Myocyte (in vitro differentiated cells): ENCODE measurements at regions not wholly inside any gene's neighbourhood (a gene's known extent, or its start where the extent isn't known, plus 50 kb on each side); places are given as distances from the start of the nearest gene placed in this dataset.

Experiments
- DNase-seq: peaks from one replicate; pipeline ENCODE4 v3.0.0-alpha.2; 2012; ENCODE audit warnings: low read depth

DNA sequence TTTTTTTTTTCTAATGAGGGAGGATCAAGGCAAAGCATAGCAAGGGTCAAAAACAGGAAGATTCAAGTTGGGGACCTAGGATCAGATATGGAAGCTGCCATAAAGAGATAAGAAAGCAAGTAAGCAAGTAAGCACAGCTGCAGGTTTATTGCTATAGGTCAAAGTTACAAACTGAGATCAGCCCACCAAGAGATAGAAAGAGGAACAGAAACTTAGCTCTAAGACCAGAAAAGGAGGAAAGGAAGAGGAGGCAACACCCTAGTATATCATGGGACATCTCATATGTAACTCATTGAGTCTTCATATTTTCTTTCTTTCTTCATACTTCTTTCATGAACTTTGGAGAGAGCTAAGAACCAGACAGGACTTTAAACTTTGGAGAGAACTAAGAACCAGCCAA is 295.9 kb upstream of the CRIM1 start:
- DNase-seq: no peak

- DNase-seq: no peak
Measured at GRCh38 chr2:36058953-36059352, 296.6 kb upstream of the CRIM1 start.

DNA sequence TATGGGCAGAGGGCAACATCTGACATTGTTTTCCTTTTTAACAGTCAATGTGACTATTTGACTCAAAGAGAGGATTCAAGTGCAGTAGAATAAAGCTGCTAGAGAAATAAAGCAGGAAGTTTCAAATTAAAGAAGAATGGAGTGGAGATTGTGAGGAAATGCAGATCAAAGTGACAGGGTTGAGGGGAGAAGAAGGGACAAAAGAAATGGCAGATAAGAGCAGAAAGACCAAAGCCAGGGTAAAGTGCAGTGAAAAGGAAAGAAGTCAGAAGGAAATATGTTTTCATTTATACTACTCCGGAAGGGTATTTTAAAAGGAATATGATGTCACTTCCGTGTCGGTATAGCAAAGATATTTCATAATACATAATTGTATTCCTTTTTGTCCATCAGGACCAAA is 297.5 kb upstream of the CRIM1 start:
- DNase-seq: no peak

GRCh38 chr2:36052819-36053218 is 302.8 kb upstream of the CRIM1 start:
- DNase-seq: no peak

DNA sequence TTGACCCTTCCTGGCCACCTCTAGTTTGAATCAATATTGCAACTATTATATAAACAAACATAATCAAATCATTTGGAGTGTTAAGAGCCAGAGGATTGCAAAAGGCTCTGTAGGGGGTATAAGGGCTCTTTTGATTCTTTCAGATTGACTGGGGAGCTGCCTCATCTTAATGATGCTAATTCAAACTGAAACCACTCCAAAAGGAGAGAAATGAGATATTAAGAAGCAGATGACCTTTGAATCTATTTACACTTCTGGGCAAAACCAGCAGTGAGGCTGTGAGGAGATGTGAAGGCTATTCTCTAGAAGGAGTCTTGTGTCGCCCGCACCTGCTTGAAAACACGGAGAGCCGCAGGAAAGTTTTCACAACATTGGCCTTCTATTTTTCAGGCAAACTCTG is 311.2 kb upstream of the CRIM1 start:
- DNase-seq: no peak

- no peak for DNase-seq
Measured at GRCh38 chr2:36035137-36035536, 320.4 kb upstream of the CRIM1 start.

DNA sequence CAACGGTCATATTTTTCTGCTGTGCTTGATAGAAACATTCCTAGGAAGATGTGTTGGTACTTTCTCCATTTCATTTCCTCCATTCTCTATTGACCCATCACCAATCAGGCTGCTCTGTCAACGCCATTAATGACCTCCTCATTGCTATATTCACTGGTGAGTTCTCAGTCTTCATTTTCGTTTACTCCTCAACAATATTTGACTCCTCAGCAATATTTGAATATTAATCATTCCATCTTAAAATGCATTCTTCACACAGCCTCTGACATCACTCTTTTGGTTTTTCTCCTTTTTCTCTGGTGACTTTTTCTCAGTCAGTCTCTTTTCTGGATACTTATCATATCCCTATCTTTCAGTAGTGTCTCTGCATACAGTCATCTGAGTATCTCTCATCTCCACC is 323.5 kb upstream of the CRIM1 start:
- no peak for DNase-seq

- DNase-seq: no peak
Measured at GRCh38 chr2:36031471-36031870, 324.1 kb upstream of the CRIM1 start.

GRCh38 chr2:36027616-36028015 is 328.0 kb upstream of the CRIM1 start:
- DNase-seq: no peak

DNA sequence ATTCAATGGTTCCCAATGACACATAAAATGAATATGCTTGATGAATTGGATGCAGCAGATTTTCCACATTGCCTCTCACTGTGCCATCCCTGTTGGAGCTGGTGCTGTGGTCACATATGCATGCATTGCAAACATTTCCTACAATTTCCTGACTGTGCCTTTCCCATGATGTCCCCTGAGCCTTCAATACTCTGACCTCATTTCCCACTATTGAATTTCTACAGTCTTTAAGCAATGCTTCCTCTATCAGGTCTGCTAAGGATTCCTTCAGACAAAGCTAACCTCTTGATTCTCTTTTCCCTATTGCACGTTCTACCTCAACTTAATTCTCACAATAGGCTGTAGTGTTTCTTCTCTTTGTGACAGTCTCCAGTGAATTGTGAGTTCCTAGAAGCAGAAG is 342.5 kb upstream of the CRIM1 start:
- DNase-seq: no peak

GRCh38 chr2:36006444-36006843 is 349.1 kb upstream of the CRIM1 start:
- DNase-seq: no peak

DNA sequence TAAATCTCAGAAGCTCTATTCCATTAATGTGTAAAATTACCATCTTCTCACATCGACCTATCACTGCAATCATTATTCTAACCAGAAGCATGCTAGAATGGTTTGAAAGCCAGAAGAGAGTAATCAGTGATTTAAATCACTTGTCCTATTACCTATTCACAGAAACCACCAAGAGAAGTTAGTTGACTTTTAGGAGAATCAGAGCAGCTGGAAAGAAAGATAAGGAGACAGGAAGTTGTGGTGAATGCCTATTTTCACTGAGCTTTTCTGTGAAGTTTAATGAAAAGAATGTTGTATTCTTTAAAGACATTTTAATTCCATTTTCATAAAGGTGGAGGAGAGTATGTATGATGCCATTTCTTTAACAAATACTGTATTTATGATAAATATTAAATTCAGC is 352.6 kb upstream of the CRIM1 start:
- no peak for DNase-seq

- no peak for DNase-seq
Measured at GRCh38 chr2:35997488-35997887, 358.1 kb upstream of the CRIM1 start.

DNA sequence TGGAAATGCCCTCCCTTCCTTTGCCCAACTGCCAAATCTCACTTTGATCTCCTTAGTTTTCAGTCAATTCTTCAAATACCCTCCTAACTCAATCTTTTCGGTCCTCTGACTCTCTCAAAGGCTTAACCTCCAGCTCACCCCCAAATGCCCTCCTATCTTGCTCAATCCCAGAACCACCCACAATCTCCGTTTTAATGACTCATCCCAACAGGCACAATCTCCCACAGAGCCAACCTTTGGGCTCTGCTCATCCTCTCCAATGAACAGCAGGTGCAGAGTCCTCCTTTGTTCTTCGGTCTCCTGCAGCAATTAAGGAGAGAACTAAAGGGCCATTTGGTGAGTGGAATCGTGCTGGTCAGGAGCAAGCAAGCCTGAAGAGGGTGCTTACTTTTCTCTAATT is 366.1 kb upstream of the CRIM1 start:
- DNase-seq: no peak

GRCh38 chr2:35989040-35989439 is 366.5 kb upstream of the CRIM1 start:
- no peak for DNase-seq

DNA sequence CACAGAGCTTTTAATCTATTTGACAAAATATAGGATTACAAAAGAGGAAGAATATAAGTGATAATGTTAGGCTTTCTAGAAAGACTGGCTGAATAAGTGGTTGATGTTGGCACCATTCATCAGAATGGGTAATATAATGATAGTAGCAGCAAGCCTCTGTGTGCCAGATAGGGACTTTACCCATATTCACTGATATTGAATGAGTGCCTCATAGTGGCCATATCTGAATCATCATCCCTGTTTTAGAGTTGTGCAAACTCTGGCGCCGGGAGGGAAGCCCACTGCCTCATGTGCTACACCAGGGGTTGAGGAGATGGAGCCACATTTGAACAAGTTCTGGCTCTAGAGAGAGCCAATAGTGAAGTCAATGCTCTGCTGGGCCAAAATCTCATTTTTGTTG is 368.7 kb upstream of the CRIM1 start:
- no peak for DNase-seq

GRCh38 chr2:35978218-35978617 is 377.4 kb upstream of the CRIM1 start:
- DNase-seq: no peak

DNA sequence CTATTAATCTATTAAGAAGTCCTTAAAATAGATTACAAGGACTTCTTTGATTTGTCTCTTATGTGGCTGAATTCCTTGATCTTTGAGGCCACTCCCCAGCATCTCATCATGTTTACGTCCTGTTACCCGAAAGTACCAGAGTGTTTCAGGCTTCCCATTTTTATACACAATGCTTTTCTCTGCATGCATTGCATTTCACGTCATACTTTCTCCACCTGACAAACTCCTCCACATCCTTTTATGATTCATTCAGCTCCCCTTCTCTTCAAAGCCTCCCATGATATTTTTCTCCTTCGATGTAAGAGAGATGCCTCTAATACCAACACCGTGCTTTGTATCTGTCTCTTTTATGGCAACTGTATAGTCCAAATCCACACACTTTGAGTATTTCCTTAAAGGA is 379.0 kb upstream of the CRIM1 start:
- no peak for DNase-seq

DNA sequence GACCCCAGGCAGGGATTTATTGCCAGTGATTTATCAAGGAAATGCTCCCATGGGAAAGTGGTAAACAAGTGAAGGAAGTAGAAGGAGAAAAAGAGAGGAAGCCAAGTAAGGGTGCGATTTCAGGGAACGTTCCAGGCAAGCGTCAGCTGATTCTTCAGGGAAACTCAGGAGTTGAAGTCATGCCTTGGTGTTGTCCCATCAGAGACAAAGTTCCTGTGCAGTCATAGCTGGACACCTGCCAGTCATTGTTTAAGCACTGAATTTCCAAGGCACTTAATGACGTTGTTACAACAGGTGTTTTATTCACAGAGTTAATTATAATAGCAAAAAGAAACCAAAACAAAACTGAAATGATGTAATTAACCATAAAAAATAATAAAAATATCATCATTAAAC is 381.8 kb upstream of the CRIM1 start:
- DNase-seq: peak; percentile 10

- no peak for DNase-seq
Measured at GRCh38 chr2:35973132-35973736, 382.3 kb upstream of the CRIM1 start.

- DNase-seq: no peak
Measured at GRCh38 chr2:35963824-35964223, 391.8 kb upstream of the CRIM1 start.

- DNase-seq: no peak
Measured at GRCh38 chr2:35963357-35963756, 392.2 kb upstream of the CRIM1 start.

DNA sequence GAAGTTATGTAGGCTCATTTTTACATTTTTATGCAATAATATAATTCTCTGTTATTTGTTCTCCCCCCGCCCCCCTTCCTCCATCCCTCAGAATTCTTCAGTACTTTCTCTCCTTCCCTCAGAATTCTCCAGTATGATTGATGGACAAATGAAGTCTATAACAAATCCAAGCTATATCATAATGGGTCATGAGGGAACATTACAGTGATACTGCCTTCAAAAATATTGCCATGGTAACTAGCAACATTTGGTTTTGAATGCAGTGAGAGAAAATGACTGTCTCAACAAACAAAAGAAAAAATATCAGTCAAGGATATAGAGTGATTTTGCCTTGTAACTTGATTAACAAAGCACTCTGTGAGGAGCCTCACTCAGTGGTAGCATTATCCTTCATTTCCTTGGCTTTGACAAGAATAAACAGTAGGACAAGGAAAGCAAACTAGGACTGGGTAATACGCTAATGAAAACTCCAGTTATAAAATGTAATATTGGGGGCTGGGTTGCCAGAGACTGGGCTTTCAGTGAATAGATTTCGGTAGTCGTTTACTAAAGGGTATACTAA is 392.9 kb upstream of the CRIM1 start:
- no peak for DNase-seq

DNA sequence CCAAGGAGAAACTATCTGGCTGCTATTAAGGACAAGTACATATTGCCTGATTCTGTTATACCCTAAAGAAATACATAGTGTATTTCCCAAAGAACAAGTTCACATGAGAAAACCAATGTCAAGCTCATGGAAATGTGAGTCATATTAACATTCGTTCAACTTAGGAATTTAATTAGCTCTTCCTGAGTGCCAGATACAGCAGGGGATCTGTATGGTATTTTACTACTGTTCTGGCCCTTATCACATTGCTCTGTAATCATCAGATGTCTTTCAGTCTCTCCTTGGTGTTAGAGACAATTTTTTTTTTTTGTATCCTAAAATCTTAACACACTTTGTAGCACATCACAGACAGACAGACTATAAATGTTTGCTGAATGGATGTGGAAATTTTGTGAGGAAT is 395.0 kb upstream of the CRIM1 start:
- no peak for DNase-seq
